ENCODE measurements at regions not wholly inside any gene's neighbourhood (a gene's known extent, or its start where the extent isn't known, plus 50 kb on each side); places are given as distances from the start of the nearest gene placed in this dataset.

- Histone ChIP-seq H2AK5ac (ENCODE audit: low read depth, low read length) (no peak overlapping the region), H3K27me3 (ENCODE audit: control insufficient read depth in 3 of 3, insufficient read depth in 3 of 3, low read depth in 1 of 3, low read length in 3 of 3) (peaks cover 0 to 16% (median 0%) of the 10 kb centered on the region in 3 experiments), H3K79me1 (ENCODE audit: low read depth, low read length) (no peaks in the 10 kb centered on the region), H2BK12ac (ENCODE audit: low read length) (no peak overlapping the region), H2AFZ (ENCODE audit: low read length) (no peak overlapping the region), H3K23ac (ENCODE audit: low read depth, low read length, poor library complexity) (no peak overlapping the region), H3K9me3 (replicated peaks in 1 of 2; ENCODE audit: control insufficient read depth in 2 of 2, insufficient read depth in 1 of 2, low read depth in 1 of 2, low read length in 2 of 2) (no peaks in the 10 kb centered on the region), H3K9ac (ENCODE audit: low read depth, low read length, poor library complexity) (no peak overlapping the region), H4K91ac (ENCODE audit: low read depth, low read length, poor library complexity) (no peak overlapping the region), H3K4ac (ENCODE audit: low read length) (no peak overlapping the region), H2BK120ac (ENCODE audit: low read depth, low read length) (no peak overlapping the region), H3K27ac (replicated peaks; ENCODE audit: low read length) (no peak overlapping the region), H2BK15ac (ENCODE audit: low read length) (no peak overlapping the region), H4K8ac (ENCODE audit: low read depth, low read length) (no peak overlapping the region), H3K14ac (ENCODE audit: low read length) (no peak overlapping the region), H3K4me2 (ENCODE audit: insufficient read depth, low read length, poor library complexity, severe bottlenecking) (no peak overlapping the region), H3K4me1 (ENCODE audit: control insufficient read depth in 2 of 2, insufficient read depth in 1 of 2, low read depth in 1 of 2, low read length in 2 of 2) (peaks cover 0 to 3% of the 10 kb centered on the region in 2 donors), H2BK5ac (ENCODE audit: low read length) (no peak overlapping the region), H3K18ac (ENCODE audit: low read length) (no peak overlapping the region), H3K36me3 (replicated peaks in 1 of 2; ENCODE audit: control insufficient read depth in 2 of 2, insufficient read depth in 2 of 2, low read length in 2 of 2) (no peaks in the 10 kb centered on the region), H3K4me3 (ENCODE audit: low read length in 2 of 2) (no peak overlapping the region)
- no peak for DNase-seq (ENCODE audit: low spot score)
- WGBS, 2 donors (ENCODE audit: extremely low coverage in 2 of 2, insufficient read length in 2 of 2, insufficient replicate concordance in 1 of 2) = no CpG with 5 or more reads among the region's 8 CpGs
These were observed 304.4 kb downstream of the WDR72 start for GRCh38 chr15:53454843-53455721.

DNA sequence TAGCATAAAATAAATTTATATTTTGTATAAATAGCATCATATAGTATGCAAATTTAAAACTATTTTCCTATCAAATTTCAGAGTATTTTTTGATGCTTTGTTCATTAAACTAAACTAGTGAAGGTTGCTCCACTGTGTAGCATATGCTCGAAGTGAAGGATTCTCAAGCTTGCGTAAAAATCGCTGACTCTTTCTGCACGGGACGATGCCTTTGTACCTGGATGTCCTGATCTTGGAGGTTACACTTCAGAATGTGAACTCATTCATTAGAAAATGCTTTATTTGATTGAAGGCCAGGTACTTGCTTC lies 305.0 kb downstream of the WDR72 start:
- Histone ChIP-seq H3K14ac (ENCODE audit: low read length) (no peak overlapping the region), H2BK12ac (ENCODE audit: low read length) (no peak overlapping the region), H3K79me1 (ENCODE audit: low read depth, low read length) (no peaks in the 10 kb centered on the region), H2AFZ (ENCODE audit: low read length) (no peak overlapping the region), H3K27ac (replicated peaks; ENCODE audit: low read length) (no peak overlapping the region), H4K8ac (ENCODE audit: low read depth, low read length) (no peak overlapping the region), H3K9ac (ENCODE audit: low read depth, low read length, poor library complexity) (no peak overlapping the region), H2AK5ac (ENCODE audit: low read depth, low read length) (no peak overlapping the region), H3K4me2 (ENCODE audit: insufficient read depth, low read length, poor library complexity, severe bottlenecking) (no peak overlapping the region), H2BK15ac (ENCODE audit: low read length) (no peak overlapping the region), H2BK120ac (ENCODE audit: low read depth, low read length) (no peak overlapping the region), H3K27me3 (ENCODE audit: control insufficient read depth in 3 of 3, insufficient read depth in 3 of 3, low read depth in 1 of 3, low read length in 3 of 3) (peaks cover 0 to 19% (median 0%) of the 10 kb centered on the region in 3 experiments), H3K18ac (ENCODE audit: low read length) (no peak overlapping the region), H3K4ac (ENCODE audit: low read length) (no peak overlapping the region), H3K23ac (ENCODE audit: low read depth, low read length, poor library complexity) (no peak overlapping the region), H4K91ac (ENCODE audit: low read depth, low read length, poor library complexity) (no peak overlapping the region), H3K9me3 (replicated peaks in 1 of 2; ENCODE audit: control insufficient read depth in 2 of 2, insufficient read depth in 1 of 2, low read depth in 1 of 2, low read length in 2 of 2) (no peaks in the 10 kb centered on the region), H2BK5ac (ENCODE audit: low read length) (no peak overlapping the region), H3K36me3 (replicated peaks in 1 of 2; ENCODE audit: control insufficient read depth in 2 of 2, insufficient read depth in 2 of 2, low read length in 2 of 2) (no peaks in the 10 kb centered on the region), H3K4me3 (ENCODE audit: low read length in 2 of 2) (no peak overlapping the region), H3K4me1 (ENCODE audit: control insufficient read depth in 2 of 2, insufficient read depth in 1 of 2, low read depth in 1 of 2, low read length in 2 of 2) (peaks cover 0 to 3% of the 10 kb centered on the region in 2 donors)
- no CpG with 5 or more reads among the region's 5 CpGs for WGBS, 2 donors (ENCODE audit: extremely low coverage in 2 of 2, insufficient read length in 2 of 2, insufficient replicate concordance in 1 of 2)
- no peak for DNase-seq (ENCODE audit: low spot score)

GRCh38 chr15:53453253-53454105 lies 306.0 kb downstream of the WDR72 start:
- no CpG with 5 or more reads among the region's 2 CpGs for WGBS, 2 donors (ENCODE audit: extremely low coverage in 2 of 2, insufficient read length in 2 of 2, insufficient replicate concordance in 1 of 2)
- no peak overlapping the region for H2AK5ac ChIP-seq (ENCODE audit: low read depth, low read length)
- no peaks in the 10 kb centered on the region for H3K9me3 ChIP-seq (replicated peaks in 1 of 2; ENCODE audit: control insufficient read depth in 2 of 2, insufficient read depth in 1 of 2, low read depth in 1 of 2, low read length in 2 of 2)
- no peak overlapping the region for H2BK120ac ChIP-seq (ENCODE audit: low read depth, low read length)
- H3K18ac ChIP-seq (ENCODE audit: low read length) = no peak overlapping the region
- H3K4me3 ChIP-seq (ENCODE audit: low read length in 2 of 2) = no peak overlapping the region
- no peak overlapping the region for H2BK12ac ChIP-seq (ENCODE audit: low read length)
- H3K36me3 ChIP-seq (replicated peaks in 1 of 2; ENCODE audit: control insufficient read depth in 2 of 2, insufficient read depth in 2 of 2, low read length in 2 of 2) = no peaks in the 10 kb centered on the region
- no peak overlapping the region for H3K4ac ChIP-seq (ENCODE audit: low read length)
- no peak overlapping the region for H3K23ac ChIP-seq (ENCODE audit: low read depth, low read length, poor library complexity)
- H4K8ac ChIP-seq (ENCODE audit: low read depth, low read length) = no peak overlapping the region
- peaks cover 0 to 5% of the 10 kb centered on the region in 2 donors for H3K4me1 ChIP-seq (ENCODE audit: control insufficient read depth in 2 of 2, insufficient read depth in 1 of 2, low read depth in 1 of 2, low read length in 2 of 2)
- H2BK5ac ChIP-seq (ENCODE audit: low read length) = no peak overlapping the region
- H3K4me2 ChIP-seq (ENCODE audit: insufficient read depth, low read length, poor library complexity, severe bottlenecking) = no peak overlapping the region
- no peak for DNase-seq (ENCODE audit: low spot score)
- H4K91ac ChIP-seq (ENCODE audit: low read depth, low read length, poor library complexity) = no peak overlapping the region
- H3K79me1 ChIP-seq (ENCODE audit: low read depth, low read length) = no peaks in the 10 kb centered on the region
- H2BK15ac ChIP-seq (ENCODE audit: low read length) = no peak overlapping the region
- H3K9ac ChIP-seq (ENCODE audit: low read depth, low read length, poor library complexity) = no peak overlapping the region
- H3K14ac ChIP-seq (ENCODE audit: low read length) = no peak overlapping the region
- no peak overlapping the region for H2AFZ ChIP-seq (ENCODE audit: low read length)
- no peak overlapping the region for H3K27ac ChIP-seq (replicated peaks; ENCODE audit: low read length)
- peaks cover 0 to 26% (median 0%) of the 10 kb centered on the region in 3 experiments for H3K27me3 ChIP-seq (ENCODE audit: control insufficient read depth in 3 of 3, insufficient read depth in 3 of 3, low read depth in 1 of 3, low read length in 3 of 3)
